ENCODE measurements at regions not wholly inside any gene's neighbourhood (a gene's known extent, or its start where the extent isn't known, plus 50 kb on each side); places are given as distances from the start of the nearest gene placed in this dataset.

DNA sequence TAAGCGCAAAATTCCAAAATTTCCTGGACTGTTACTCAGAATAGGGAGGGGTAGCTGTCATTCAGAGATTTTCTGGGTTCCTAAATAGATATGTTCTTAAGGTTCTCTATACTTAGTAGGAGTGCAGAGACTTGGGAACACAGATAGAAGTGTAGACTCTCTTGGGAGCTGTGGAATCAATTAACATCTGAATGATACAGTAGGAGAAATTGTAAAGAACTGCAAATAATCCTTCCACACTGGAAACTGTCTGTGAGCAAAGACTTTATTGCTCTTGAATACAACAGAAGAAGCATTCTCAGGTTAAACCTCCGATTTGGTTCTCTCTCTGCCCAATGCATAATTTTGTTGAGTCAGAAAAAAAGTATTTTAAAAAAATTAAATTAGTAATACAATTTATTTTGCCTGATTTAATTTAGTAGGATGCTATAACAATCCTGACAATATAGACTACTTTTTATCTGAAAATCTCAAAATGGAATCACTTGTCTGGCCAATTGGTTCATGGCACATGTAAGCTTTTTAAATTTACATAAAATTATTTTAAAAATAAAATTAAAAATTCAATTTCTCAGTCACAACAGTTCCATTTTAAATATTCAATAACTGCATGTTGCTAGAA lies 1754.3 kb downstream of the PLA2G4A start:
- H3K27ac ChIP-seq: no peak overlapping the region
- peaks cover 6% of the 10 kb centered on the region for H3K9me3 ChIP-seq (ENCODE audit: low read depth)
- H3K27me3 ChIP-seq (replicated peaks; ENCODE audit: insufficient read depth): no peaks in the 10 kb centered on the region

DNA sequence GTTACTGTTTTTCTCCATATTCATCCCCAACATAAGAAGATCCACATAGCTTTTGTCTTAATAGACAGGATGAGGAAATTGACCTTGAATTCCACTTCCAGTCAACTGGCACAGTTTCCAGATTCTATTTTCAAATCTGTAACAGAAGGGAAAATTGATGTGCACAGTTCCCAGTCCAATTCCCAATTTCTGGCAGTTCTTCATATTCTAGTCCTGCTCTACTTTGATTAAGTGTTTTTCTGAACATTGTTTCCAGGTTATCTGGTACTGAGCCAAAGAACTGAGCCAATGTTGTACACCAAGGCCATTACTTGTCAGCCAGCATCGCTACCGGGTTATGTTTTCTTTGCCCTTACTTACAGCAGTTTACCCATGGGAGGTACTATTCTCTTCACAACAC lies 1755.4 kb downstream of the PLA2G4A start:
- TF ChIP-seq EZH2 (IDR thresholded peaks at IDR 0.05; ENCODE audit: insufficient read depth, poor library complexity, severe bottlenecking) (no peak), EZH2phosphoT487 (IDR thresholded peaks at IDR 0.05; ENCODE audit: insufficient read depth, low read depth) (no peak)
- Histone ChIP-seq H3K4me1 (ENCODE audit: insufficient read depth) (no peaks in the 10 kb centered on the region), H3K9ac (no peak overlapping the region), H3K9me3 (ENCODE audit: low read depth) (peaks cover 6% of the 10 kb centered on the region), H2AFZ (no peak overlapping the region), H4K20me1 (ENCODE audit: insufficient read depth) (no peaks in the 10 kb centered on the region), H3K27ac (no peak overlapping the region), H3K9me2 (ENCODE audit: insufficient read depth) (no peaks in the 10 kb centered on the region), H3F3A (ENCODE audit: insufficient read depth) (no peaks in the 10 kb centered on the region), H3K4me3 (no peak overlapping the region), H3K4me2 (ENCODE audit: unreplicated experiment) (no peak overlapping the region), H3K36me3 (ENCODE audit: low read depth) (no peaks in the 10 kb centered on the region), H3K79me2 (ENCODE audit: insufficient read depth) (no peaks in the 10 kb centered on the region), H3K27me3 (replicated peaks; ENCODE audit: insufficient read depth) (no peaks in the 10 kb centered on the region)
- in situ Hi-C loops (cut with MboI): no loop called here
- WGBS, 2 experiments (ENCODE audit: low coverage in 1 of 2, low lambda C conversion rate in 2 of 2, missing lambda C conversion rate in 2 of 2): 13 to 17% methylated on average over 2 of the region's 2 CpGs
- no peak for DNase-seq

More for the DNA sequence above, 1754.3 kb downstream of the PLA2G4A start:
- no peaks in the 10 kb centered on the region for H3K9me2 ChIP-seq (ENCODE audit: insufficient read depth)
- no peak overlapping the region for H3K4me3 ChIP-seq
- 15 to 34% methylated on average over 2 of the region's 2 CpGs for WGBS, 2 experiments (ENCODE audit: low coverage in 1 of 2, low lambda C conversion rate in 2 of 2, missing lambda C conversion rate in 2 of 2)
- H4K20me1 ChIP-seq (ENCODE audit: insufficient read depth): no peaks in the 10 kb centered on the region
- no peaks in the 10 kb centered on the region for H3K4me1 ChIP-seq (ENCODE audit: insufficient read depth)
- no peak overlapping the region for H2AFZ ChIP-seq
- DNase-seq: no peak
- H3K79me2 ChIP-seq (ENCODE audit: insufficient read depth): no peaks in the 10 kb centered on the region
- no peak overlapping the region for H3K4me2 ChIP-seq (ENCODE audit: unreplicated experiment)
- no peaks in the 10 kb centered on the region for H3F3A ChIP-seq (ENCODE audit: insufficient read depth)
- in situ Hi-C loops (cut with MboI): no loop called here
- no peak for TF ChIP-seq EZH2 (IDR thresholded peaks at IDR 0.05; ENCODE audit: insufficient read depth, poor library complexity, severe bottlenecking)
- TF ChIP-seq EZH2phosphoT487 (IDR thresholded peaks at IDR 0.05; ENCODE audit: insufficient read depth, low read depth): no peak
- H3K36me3 ChIP-seq (ENCODE audit: low read depth): no peaks in the 10 kb centered on the region
- H3K9ac ChIP-seq: no peak overlapping the region

DNA sequence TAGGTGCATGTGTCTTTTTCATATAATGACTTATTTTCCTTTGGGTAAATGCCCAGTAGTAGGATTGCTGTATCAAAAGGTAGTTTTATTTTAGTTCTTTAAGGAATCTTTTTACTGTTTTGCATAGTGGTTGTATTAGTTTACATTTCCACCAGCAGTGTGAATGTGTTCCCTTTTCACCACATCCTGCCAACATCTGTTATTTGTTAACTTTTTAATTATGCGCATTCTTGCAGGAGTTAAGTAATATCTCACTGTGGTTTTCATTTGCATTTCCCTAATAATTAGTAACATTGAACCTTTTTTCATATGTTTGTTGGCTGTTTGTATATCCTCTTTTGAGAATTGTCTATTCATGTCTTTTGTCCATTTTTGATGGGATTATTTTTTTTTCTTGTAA lies 1761.9 kb downstream of the PLA2G4A start:
- whole genome bisulfite sequencing, 2 experiments (ENCODE audit: low coverage in 1 of 2, low lambda C conversion rate in 2 of 2, missing lambda C conversion rate in 2 of 2): 56 to 73% methylated on average over 1 of the region's 1 CpG
- peaks cover 4% of the 10 kb centered on the region for H3K9me3 ChIP-seq (ENCODE audit: low read depth)
- H3K36me3 ChIP-seq (ENCODE audit: low read depth): no peaks in the 10 kb centered on the region
- no peak for TF ChIP-seq EZH2 (IDR thresholded peaks at IDR 0.05; ENCODE audit: insufficient read depth, poor library complexity, severe bottlenecking)
- no peak for TF ChIP-seq EZH2phosphoT487 (IDR thresholded peaks at IDR 0.05; ENCODE audit: insufficient read depth, low read depth)
- H3K9me2 ChIP-seq (ENCODE audit: insufficient read depth): no peaks in the 10 kb centered on the region
- no peak overlapping the region for H3K4me2 ChIP-seq (ENCODE audit: unreplicated experiment)
- no peak overlapping the region for H3K4me3 ChIP-seq
- in situ Hi-C loops (cut with MboI): no loop called here
- no peaks in the 10 kb centered on the region for H3K4me1 ChIP-seq (ENCODE audit: insufficient read depth)
- H3F3A ChIP-seq (ENCODE audit: insufficient read depth): no peaks in the 10 kb centered on the region
- no peak overlapping the region for H3K27ac ChIP-seq
- no peak overlapping the region for H3K9ac ChIP-seq
- DNase-seq: no peak
- H4K20me1 ChIP-seq (ENCODE audit: insufficient read depth): no peaks in the 10 kb centered on the region
- no peaks in the 10 kb centered on the region for H3K27me3 ChIP-seq (replicated peaks; ENCODE audit: insufficient read depth)
- H3K79me2 ChIP-seq (ENCODE audit: insufficient read depth): no peaks in the 10 kb centered on the region
- no peak overlapping the region for H2AFZ ChIP-seq

DNA sequence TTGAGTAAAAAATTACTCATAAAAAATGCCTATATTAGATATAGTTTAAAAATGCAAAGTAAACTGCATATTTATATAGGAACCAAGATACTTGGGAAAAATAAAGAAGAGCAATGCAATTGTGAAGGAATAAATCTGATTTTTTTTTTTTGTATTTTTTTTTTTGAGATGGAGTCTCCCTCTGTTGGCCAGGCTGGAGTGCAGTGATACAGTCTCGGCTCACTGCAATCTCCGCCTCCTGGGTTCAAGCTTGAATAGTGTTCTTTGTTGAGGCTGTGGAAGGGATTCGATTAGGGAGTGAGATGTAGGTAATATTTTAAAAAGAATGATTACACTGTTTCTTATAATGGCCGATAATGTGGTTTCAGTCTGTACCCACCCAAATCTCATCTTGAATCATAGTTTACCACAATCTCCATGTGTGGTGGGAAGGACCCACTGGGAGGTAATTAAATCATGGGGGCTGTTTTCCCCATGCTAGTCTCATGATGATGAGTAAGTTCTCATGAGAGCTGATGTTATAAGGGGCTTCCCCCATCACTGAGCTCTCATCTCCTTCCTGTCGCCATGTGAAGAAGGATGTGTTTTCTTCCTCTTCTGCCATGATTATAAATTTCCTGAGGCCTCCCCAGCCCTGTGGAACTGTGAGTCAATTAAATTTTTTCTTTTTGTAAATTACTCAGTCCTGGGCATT lies 1765.9 kb downstream of the PLA2G4A start:
- Histone ChIP-seq H3K4me2 (ENCODE audit: unreplicated experiment) (no peak overlapping the region), H3K4me3 (no peak overlapping the region), H3K9me2 (ENCODE audit: insufficient read depth) (no peaks in the 10 kb centered on the region), H3K79me2 (ENCODE audit: insufficient read depth) (no peaks in the 10 kb centered on the region), H3K9me3 (ENCODE audit: low read depth) (peaks cover 4% of the 10 kb centered on the region), H3K27me3 (replicated peaks; ENCODE audit: insufficient read depth) (no peaks in the 10 kb centered on the region), H2AFZ (no peak overlapping the region), H3K27ac (no peak overlapping the region), H3K4me1 (ENCODE audit: insufficient read depth) (no peaks in the 10 kb centered on the region), H4K20me1 (ENCODE audit: insufficient read depth) (no peaks in the 10 kb centered on the region), H3K36me3 (ENCODE audit: low read depth) (no peaks in the 10 kb centered on the region), H3F3A (ENCODE audit: insufficient read depth) (no peaks in the 10 kb centered on the region), H3K9ac (no peak overlapping the region)
- in situ Hi-C loops (cut with MboI): no loop called here
- no peak for TF ChIP-seq EZH2phosphoT487 (IDR thresholded peaks at IDR 0.05; ENCODE audit: insufficient read depth, low read depth)
- DNase-seq: no peak
- WGBS, 2 experiments (ENCODE audit: low coverage in 1 of 2, low lambda C conversion rate in 2 of 2, missing lambda C conversion rate in 2 of 2): 28 to 29% methylated on average over 5 of the region's 5 CpGs
